IMR-90 (cell line): ENCODE measurements at regions not wholly inside any gene's neighbourhood (a gene's known extent, or its start where the extent isn't known, plus 50 kb on each side); places are given as distances from the start of the nearest gene placed in this dataset.
"Not testable (repeated sequence)": the region's sequence is repeated elsewhere in the genome, so short reads cannot be mapped to it uniquely, and the experiment has no call there.

ENCODE experiments used
- ATAC-seq: fragments of 200-7000 bp; cut with Tn5 transposase; 2 replicates; pipeline ENCODE4 v1.9.1; 2020; ENCODE audit warnings: low read depth, mild to moderate bottlenecking, moderate library complexity
- BruUV-seq: library from RNA; stranded (reverse); fragments of 400-500 nt; replicated peaks from 2 replicates; lab custom pipeline; 2021; lab: Mats Ljungman, UMichigan
- CTCF ChIA-PET: fragments of 300-600 bp; formaldehyde crosslinking; extraction: SDS; loops from one replicate; lab custom pipeline; 2021; ENCODE audit warnings: antibody characterized with exemption; lab: Yijun Ruan, JAX
- POLR2A ChIA-PET: fragments of 300-600 bp; sonication (Branson Sonifier 250); formaldehyde crosslinking; loops from one replicate; lab custom pipeline; 2022; ENCODE audit warnings: antibody characterized with exemption; ENCODE audit not compliant: unreplicated experiment; lab: Charles Lee
- DNase-seq: peaks from one replicate; pipeline ENCODE4 v3.0.0; 2013
- H2AFZ ChIP-seq: replicated peaks from 2 replicates; pipeline ENCODE3; 2013; ENCODE audit warnings: low read length, mild to moderate bottlenecking; ENCODE audit not compliant: poor library complexity
- H2AK5ac ChIP-seq: 2 replicates; pipeline ENCODE4 v1.6.1; 2013; ENCODE audit warnings: low read depth, low read length, inconsistent platforms
- H2AK9ac ChIP-seq: replicated peaks from 2 replicates; pipeline ENCODE3; 2013; ENCODE audit warnings: mild to moderate bottlenecking, low read depth, low read length, moderate library complexity; ENCODE audit not compliant: poor library complexity
- H2BK120ac ChIP-seq: 2 replicates; pipeline ENCODE4 v1.6.1; 2013; ENCODE audit warnings: low read depth, low read length, inconsistent platforms
- H2BK15ac ChIP-seq: 3 replicates; pipeline ENCODE4 v1.6.1; 2013; ENCODE audit warnings: low read depth, low read length, inconsistent platforms
- H2BK20ac ChIP-seq: 2 replicates; pipeline ENCODE4 v1.6.1; 2013; ENCODE audit warnings: low read depth, mild to moderate bottlenecking, inconsistent platforms, low read length, moderate library complexity
- H2BK5ac ChIP-seq: 2 replicates; pipeline ENCODE4 v1.6.1; 2013; ENCODE audit warnings: mild to moderate bottlenecking, low read depth, low read length, inconsistent platforms; ENCODE audit not compliant: poor library complexity, severe bottlenecking
- H3K14ac ChIP-seq: replicated peaks from 2 replicates; pipeline ENCODE4 v1.6.1; 2013; ENCODE audit warnings: low read depth, low read length, inconsistent platforms
- H3K18ac ChIP-seq: 2 replicates; pipeline ENCODE4 v1.6.1; 2013; ENCODE audit warnings: low read depth, low read length, control low read depth
- H3K23ac ChIP-seq: 2 replicates; pipeline ENCODE4 v1.6.1; 2013; ENCODE audit warnings: low read depth, low read length, inconsistent platforms
- H3K27ac ChIP-seq: 2 replicates; pipeline ENCODE4 v1.5.1; 2013; ENCODE audit warnings: mild to moderate bottlenecking, control low read depth, low read length; ENCODE audit not compliant: insufficient read depth
- H3K27me3 ChIP-seq: 2 replicates; pipeline ENCODE4 v1.6.1; 2013; ENCODE audit warnings: low read length; ENCODE audit not compliant: control insufficient read depth, insufficient read depth
- H3K36me3 ChIP-seq: 2 replicates; pipeline ENCODE4 v1.6.1; 2013; ENCODE audit warnings: low read length, mixed read lengths; ENCODE audit not compliant: control insufficient read depth, insufficient read depth
- H3K4ac ChIP-seq: 2 replicates; pipeline ENCODE4 v1.6.1; 2013; ENCODE audit warnings: low read depth, low read length, inconsistent platforms
- H3K4me1 ChIP-seq: 2 replicates; pipeline ENCODE4 v1.6.1; 2013; ENCODE audit warnings: low read length, mixed read lengths; ENCODE audit not compliant: control insufficient read depth, insufficient read depth
- H3K4me2 ChIP-seq: 2 replicates; pipeline ENCODE4 v1.6.1; 2013; ENCODE audit warnings: low read depth, mild to moderate bottlenecking, control low read depth, low read length, moderate library complexity
- H3K4me3 ChIP-seq: 2 replicates; pipeline ENCODE4 v1.5.1; 2013; ENCODE audit warnings: low read depth, mild to moderate bottlenecking, control low read depth, low read length, moderate library complexity; ENCODE audit not compliant: insufficient read depth
- H3K56ac ChIP-seq: 2 replicates; pipeline ENCODE4 v1.6.1; 2013; ENCODE audit warnings: low read length, inconsistent platforms; ENCODE audit not compliant: insufficient read depth; ENCODE audit errors: extremely low read depth
- H3K79me1 ChIP-seq, 2 experiments: 2 replicates each; pipeline ENCODE4 v1.6.1; 2013; ENCODE audit warnings: low read length in 2 of 2, inconsistent platforms in 1 of 2, low read depth in 1 of 2
- H3K9ac ChIP-seq: 2 replicates; pipeline ENCODE4 v1.6.1; 2013; ENCODE audit warnings: low read depth, low read length, control low read depth
- H3K9me1 ChIP-seq: 2 replicates; pipeline ENCODE4 v1.6.1; 2013; ENCODE audit warnings: low read length, inconsistent platforms; ENCODE audit not compliant: insufficient read depth
- H3K9me3 ChIP-seq: 2 replicates; pipeline ENCODE4 v1.6.1; 2013; ENCODE audit warnings: low read length; ENCODE audit not compliant: control insufficient read depth, insufficient read depth
- H4K20me1 ChIP-seq: 2 replicates; pipeline ENCODE4 v1.6.1; 2013; ENCODE audit warnings: low read length, inconsistent platforms; ENCODE audit not compliant: insufficient read depth
- H4K5ac ChIP-seq: 2 replicates; pipeline ENCODE4 v1.6.1; 2013; ENCODE audit warnings: mild to moderate bottlenecking, low read depth, low read length, control low read depth
- H4K8ac ChIP-seq, 2 experiments: 2 replicates each; pipeline ENCODE4 v1.6.1; 2013; ENCODE audit warnings: low read depth in 2 of 2, low read length in 2 of 2, control low read depth in 1 of 2, inconsistent platforms in 1 of 2
- H4K91ac ChIP-seq: 2 replicates; pipeline ENCODE4 v1.6.1; 2013; ENCODE audit warnings: low read depth, low read length, inconsistent platforms; ENCODE audit not compliant: insufficient read depth
- BHLHE40 ChIP-seq: fragments of 150-350 bp; IDR thresholded peaks from 2 replicates; pipeline ENCODE4 v1.6.1; 2016; ENCODE audit warnings: mild to moderate bottlenecking, low read depth, low read length
- CEBPB ChIP-seq: IDR thresholded peaks from 2 replicates; pipeline ENCODE4 v1.6.1; 2012; ENCODE audit warnings: low read depth, low read length, improper control_type of control experiment
- CHD1 ChIP-seq: IDR thresholded peaks from 2 replicates; pipeline ENCODE4 v1.6.1; 2012; ENCODE audit warnings: low read depth, low read length, improper control_type of control experiment
- FOS ChIP-seq: fragments of 150-350 bp; IDR thresholded peaks from 2 replicates; pipeline ENCODE4 v1.6.1; 2016; ENCODE audit warnings: low read depth, low read length
- MAFK ChIP-seq: IDR thresholded peaks from 2 replicates; pipeline ENCODE4 v1.6.1; 2012; ENCODE audit warnings: low read depth, low read length, improper control_type of control experiment
- MAZ ChIP-seq: IDR thresholded peaks from 2 replicates; pipeline ENCODE4 v1.6.1; 2012; ENCODE audit warnings: low read depth, mild to moderate bottlenecking, low read length, improper control_type of control experiment, moderate library complexity, borderline replicate concordance
- POLR2A ChIP-seq: IDR thresholded peaks from 2 replicates; pipeline ENCODE4 v1.6.1; 2012; ENCODE audit warnings: mild to moderate bottlenecking, low read depth, low read length
- RAD21 ChIP-seq: IDR thresholded peaks from 2 replicates; pipeline ENCODE4 v1.6.1; 2012; ENCODE audit warnings: low read length, improper control_type of control experiment
- RFX5 ChIP-seq: IDR thresholded peaks from 2 replicates; pipeline ENCODE4 v1.8.0; 2012; ENCODE audit warnings: low read depth, mild to moderate bottlenecking, low read length, moderate library complexity
- SMC3 ChIP-seq: fragments of 150-350 bp; IDR thresholded peaks from 2 replicates; pipeline ENCODE4 v1.6.1; 2016; ENCODE audit warnings: low read depth, mild to moderate bottlenecking, antibody characterized with exemption, low read length, moderate library complexity
- WGBS, 2 experiments: methylation state at CpG; one replicate each; pipeline versions ENCODE4 v1.1.5 to v1.1.7; 2013; ENCODE audit warnings: missing lambda C conversion rate in 2 of 2; ENCODE audit not compliant: insufficient read length in 1 of 2; ENCODE audit errors: extremely low coverage in 2 of 2; 5-methylcytosine and 5-hydroxymethylcytosine counted together
- dilution Hi-C: fragments of 300-500 bp; cut with HindIII; formaldehyde crosslinking; loops from one replicate; pipeline ENCODE4 v1.14.3; 2018; ENCODE audit warnings: low sequenced_read_pairs; ENCODE audit not compliant: unreplicated experiment
- in situ Hi-C: fragments of 300-500 bp; cut with MboI; formaldehyde crosslinking; loops from 3 replicates; pipeline ENCODE4 v1.14.3; 2019; ENCODE audit warnings: low sequenced_read_pairs, inconsistent platforms, mixed read lengths
- intact Hi-C: fragments of 100-400 bp; cut with micrococcal nuclease; formaldehyde crosslinking; loops from 2 replicates; pipeline ENCODE4 v1.10.0; 2022

DNA sequence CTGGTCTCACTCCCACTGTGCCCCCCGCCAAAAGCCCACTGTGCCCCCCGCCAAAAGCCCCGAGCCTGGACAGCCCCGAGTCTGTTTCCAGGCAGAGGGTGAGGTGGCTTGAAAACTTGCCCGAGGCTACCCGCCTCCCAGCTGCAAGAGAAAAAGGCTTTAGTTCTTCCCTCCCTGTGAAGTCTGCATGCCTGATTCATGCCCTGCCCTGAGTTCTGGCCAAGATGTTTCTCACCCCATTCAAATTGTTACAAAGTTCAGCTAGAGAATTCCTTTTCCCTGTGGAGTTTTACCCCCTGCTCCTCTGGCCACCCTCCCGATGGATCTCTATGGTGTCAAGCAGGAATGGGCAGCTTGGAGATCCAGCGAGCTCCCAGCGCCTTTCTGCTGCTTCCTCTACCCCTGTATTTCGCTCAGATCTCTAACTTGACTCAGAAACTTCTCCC lies 298.8 kb upstream of the MAP3K7 start:
- dilution Hi-C loops (no loop called here), intact Hi-C loops (no loop called here), in situ Hi-C loops (no loop called here)
- Histone ChIP-seq H2AK9ac (no peak overlapping the region), H3K56ac (no peak overlapping the region), H2AFZ (no peak overlapping the region), H3K4me3 (no peak overlapping the region), H3K4ac (no peak overlapping the region), H3K36me3 (no peaks in the 10 kb centered on the region), H3K27me3 (no peaks in the 10 kb centered on the region), H3K23ac (no peak overlapping the region), H4K8ac (no peak overlapping the region), H2BK20ac (no peak overlapping the region), H3K9ac (no peak overlapping the region), H4K20me1 (no peaks in the 10 kb centered on the region), H2AK5ac (no peak overlapping the region), H3K4me2 (no peak overlapping the region), H3K79me1 (no peaks in the 10 kb centered on the region), H3K14ac (no peak overlapping the region), H2BK120ac (no peak overlapping the region), H3K18ac (no peak overlapping the region), H3K4me1 (no peaks in the 10 kb centered on the region), H3K9me3 (no peaks in the 10 kb centered on the region), H3K27ac (no peak overlapping the region), H4K91ac (no peak overlapping the region), H4K5ac (no peak overlapping the region), H3K9me1 (no peaks in the 10 kb centered on the region), H2BK15ac (no peak overlapping the region), H2BK5ac (no peak overlapping the region)
- 40% methylated on average over 1 of the region's 10 CpGs; no CpG with 5 or more reads in 1 of the 2 experiments for WGBS, 2 experiments
- BruUV-seq = no TSS peak
- TF ChIP-seq POLR2A (no peak), FOS (no peak), RAD21 (no peak), CHD1 (no peak), CEBPB (no peak), MAFK (no peak), MAZ (no peak), RFX5 (no peak), BHLHE40 (no peak), SMC3 (no peak)
- no peak for ATAC-seq
- ChIA-PET CTCF (interaction anchor here (0.8 kb wide), 1 partner anchor 67 kb away, joined by 3 read pairs; no protein-coding TSS in a partner anchor), POLR2A (no interaction called here)
- DNase-seq = no peak

DNA sequence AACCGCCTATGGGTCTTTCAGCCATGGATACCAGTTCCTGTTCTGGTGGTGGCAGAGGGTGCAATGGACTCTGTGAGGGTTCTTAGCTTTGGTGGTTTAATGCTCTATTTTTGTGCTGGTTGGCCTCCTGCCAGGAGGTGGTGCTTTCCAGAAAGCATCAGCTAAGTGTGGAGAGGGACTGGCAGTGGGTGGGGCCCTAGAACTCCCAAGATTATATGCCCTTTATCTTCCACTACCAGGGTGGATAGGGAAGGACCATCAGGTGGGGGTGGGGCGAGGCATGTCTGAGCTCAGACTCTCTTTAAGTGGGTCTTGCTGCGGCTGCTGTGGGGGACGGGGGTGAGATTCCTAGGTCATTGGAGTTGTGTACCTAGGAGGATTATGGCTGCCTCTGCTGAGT lies 298.3 kb upstream of the MAP3K7 start:
- H3K4me1 ChIP-seq, H3K27me3 ChIP-seq, H3K56ac ChIP-seq, H3K14ac ChIP-seq, H3K79me1 ChIP-seq, H3K36me3 ChIP-seq, H2BK120ac ChIP-seq, H3K4me2 ChIP-seq, H3K9me1 ChIP-seq, ATAC-seq, DNase-seq, H4K91ac ChIP-seq, H3K9ac ChIP-seq, H4K20me1 ChIP-seq, POLR2A ChIA-PET, H3K9me3 ChIP-seq, H3K4me3 ChIP-seq, H3K18ac ChIP-seq, BruUV-seq, dilution Hi-C loops, H4K5ac ChIP-seq, H3K4ac ChIP-seq, H2AK5ac ChIP-seq, H2AFZ ChIP-seq, H3K23ac ChIP-seq, intact Hi-C loops, H3K27ac ChIP-seq, H2BK5ac ChIP-seq, H2BK20ac ChIP-seq, H4K8ac ChIP-seq, H2BK15ac ChIP-seq, H2AK9ac ChIP-seq, in situ Hi-C loops: not testable (repeated sequence)
- WGBS, 2 experiments = no CpG with 5 or more reads among the region's 4 CpGs
- CTCF ChIA-PET = interaction anchor here (0.8 kb wide), 1 partner anchor 67 kb away, joined by 3 read pairs; no protein-coding TSS in a partner anchor
